Mesendoderm (in vitro differentiated cells): ENCODE measurements at regions not wholly inside any gene's neighbourhood (a gene's known extent, or its start where the extent isn't known, plus 50 kb on each side); places are given as distances from the start of the nearest gene placed in this dataset.

Experiments used
- DNase-seq: peaks from one replicate; pipeline ENCODE4 v3.0.0; 2013
- H2AK5ac ChIP-seq: 2 replicates; pipeline ENCODE4 v1.6.1; 2013; ENCODE audit warnings: low read length, inconsistent platforms
- H2BK120ac ChIP-seq: 2 replicates; pipeline ENCODE4 v1.6.1; 2013; ENCODE audit warnings: low read depth, mild to moderate bottlenecking, low read length, moderate library complexity, mixed read lengths
- H2BK15ac ChIP-seq: replicated peaks from 2 replicates; pipeline ENCODE4 v1.6.1; 2013; ENCODE audit warnings: low read depth, mild to moderate bottlenecking, moderate library complexity
- H2BK5ac ChIP-seq: 2 replicates; pipeline ENCODE4 v1.6.1; 2013; ENCODE audit warnings: low read length, inconsistent platforms
- H3K18ac ChIP-seq: 2 replicates; pipeline ENCODE4 v1.6.1; 2013; ENCODE audit warnings: mild to moderate bottlenecking, low read length, mixed read lengths
- H3K23ac ChIP-seq: one replicate; pipeline ENCODE4 v1.6.1; 2013; ENCODE audit warnings: low read length
- H3K27ac ChIP-seq: 2 replicates; pipeline ENCODE4 v1.5.1; 2013; ENCODE audit warnings: low read depth, mild to moderate bottlenecking, inconsistent platforms, low read length, moderate library complexity
- H3K27me3 ChIP-seq: 2 replicates; pipeline ENCODE4 v1.6.1; 2013; ENCODE audit warnings: low read length, control low read depth, mild to moderate bottlenecking, inconsistent platforms; ENCODE audit not compliant: insufficient read depth, poor library complexity
- H3K36me3 ChIP-seq: 2 replicates; pipeline ENCODE4 v1.6.1; 2013; ENCODE audit warnings: low read length, inconsistent platforms; ENCODE audit not compliant: control insufficient read depth, insufficient read depth
- H3K4ac ChIP-seq: one replicate; pipeline ENCODE4 v1.6.1; 2013; ENCODE audit warnings: low read depth, mild to moderate bottlenecking, low read length, moderate library complexity
- H3K4me1 ChIP-seq: 2 replicates; pipeline ENCODE4 v1.6.1; 2013; ENCODE audit warnings: low read depth, low read length, inconsistent platforms; ENCODE audit not compliant: control insufficient read depth
- H3K4me2 ChIP-seq: 2 replicates; pipeline ENCODE4 v1.6.1; 2013; ENCODE audit warnings: low read length
- H3K4me3 ChIP-seq: 2 replicates; pipeline ENCODE4 v1.5.1; 2013; ENCODE audit warnings: mild to moderate bottlenecking, low read length
- H3K56ac ChIP-seq: one replicate; pipeline ENCODE4 v1.6.1; 2013; ENCODE audit warnings: low read length
- H3K79me1 ChIP-seq: 2 replicates; pipeline ENCODE4 v1.6.1; 2013; ENCODE audit warnings: low read length, inconsistent platforms
- H3K79me2 ChIP-seq: 2 replicates; pipeline ENCODE4 v1.6.1; 2013; ENCODE audit warnings: mild to moderate bottlenecking, low read length; ENCODE audit not compliant: control insufficient read depth, insufficient read depth
- H3K9ac ChIP-seq: 2 replicates; pipeline ENCODE4 v1.6.1; 2013; ENCODE audit warnings: low read length, inconsistent platforms
- H4K5ac ChIP-seq: one replicate; pipeline ENCODE4 v1.6.1; 2013; ENCODE audit warnings: low read length
- H4K8ac ChIP-seq: one replicate; pipeline ENCODE4 v1.6.1; 2013; ENCODE audit warnings: low read depth, mild to moderate bottlenecking, control low read depth, low read length, moderate library complexity
- WGBS: extraction: QIAGEN DNeasy Blood & Tissue Kit; methylation state at CpG from one replicate; pipeline ENCODE4 v1.1.7; 2013; ENCODE audit warnings: low lambda C conversion rate, missing lambda C conversion rate; ENCODE audit not compliant: insufficient coverage; ENCODE audit errors: extremely low coverage; 5-methylcytosine and 5-hydroxymethylcytosine counted together

- no peak overlapping the region for H3K18ac ChIP-seq
- H2BK5ac ChIP-seq = no peak overlapping the region
- H3K4me1 ChIP-seq = peaks cover 2% of the 10 kb centered on the region
- DNase-seq = no peak
- no peak overlapping the region for H3K56ac ChIP-seq
- H3K79me2 ChIP-seq = no peaks in the 10 kb centered on the region
- no peak overlapping the region for H3K23ac ChIP-seq
- H3K79me1 ChIP-seq = no peaks in the 10 kb centered on the region
- no peak overlapping the region for H4K5ac ChIP-seq
- H3K36me3 ChIP-seq = no peaks in the 10 kb centered on the region
- no peak overlapping the region for H4K8ac ChIP-seq
- no peak overlapping the region for H3K27ac ChIP-seq
- no peak overlapping the region for H3K4me3 ChIP-seq
- no peak overlapping the region for H2AK5ac ChIP-seq
- H2BK120ac ChIP-seq = no peak overlapping the region
- H3K9ac ChIP-seq = no peak overlapping the region
- H3K4ac ChIP-seq = no peak overlapping the region
- no peaks in the 10 kb centered on the region for H3K27me3 ChIP-seq
- H3K4me2 ChIP-seq = no peak overlapping the region
- whole genome bisulfite sequencing = no CpG with 5 or more reads among the region's 3 CpGs
- H2BK15ac ChIP-seq = no peak overlapping the region
Observed at GRCh38 chr13:54627646-54628372, 1599.2 kb downstream of the OLFM4 start.

- Histone ChIP-seq H3K4ac (no peak overlapping the region), H3K23ac (no peak overlapping the region), H3K79me2 (no peaks in the 10 kb centered on the region), H2BK5ac (no peak overlapping the region), H4K5ac (no peak overlapping the region), H3K4me3 (no peak overlapping the region), H3K4me1 (peaks cover 2% of the 10 kb centered on the region), H3K27me3 (no peaks in the 10 kb centered on the region), H3K36me3 (no peaks in the 10 kb centered on the region), H3K9ac (no peak overlapping the region), H4K8ac (no peak overlapping the region), H3K4me2 (no peak overlapping the region), H2AK5ac (no peak overlapping the region), H3K56ac (no peak overlapping the region), H3K18ac (no peak overlapping the region), H2BK15ac (no peak overlapping the region), H3K27ac (no peak overlapping the region), H3K79me1 (no peaks in the 10 kb centered on the region), H2BK120ac (no peak overlapping the region)
- DNase-seq = no peak
- WGBS = no CpG with 5 or more reads among the region's 2 CpGs
Observed at GRCh38 chr13:54628383-54628782, 1599.8 kb downstream of the OLFM4 start.

- Histone ChIP-seq H3K4me1 (peaks cover 4% of the 10 kb centered on the region), H3K79me1 (no peaks in the 10 kb centered on the region), H4K8ac (no peak overlapping the region), H3K18ac (no peak overlapping the region), H2AK5ac (no peak overlapping the region), H2BK120ac (peak overlapping the region; percentile 61), H3K27me3 (no peaks in the 10 kb centered on the region), H4K5ac (no peak overlapping the region), H2BK15ac (no peak overlapping the region), H3K56ac (no peak overlapping the region), H3K36me3 (no peaks in the 10 kb centered on the region), H3K4me2 (no peak overlapping the region), H3K4me3 (no peak overlapping the region), H2BK5ac (no peak overlapping the region), H3K4ac (no peak overlapping the region), H3K79me2 (no peaks in the 10 kb centered on the region), H3K27ac (no peak overlapping the region), H3K23ac (no peak overlapping the region), H3K9ac (no peak overlapping the region)
- DNase-seq = no peak
- no CpG with 5 or more reads among the region's 5 CpGs for WGBS
Observed at GRCh38 chr13:54633456-54633855, 1604.8 kb downstream of the OLFM4 start.

GRCh38 chr13:54636231-54636630 lies 1607.6 kb downstream of the OLFM4 start:
- no peak overlapping the region for H3K23ac ChIP-seq
- no peak overlapping the region for H3K27ac ChIP-seq
- no peak overlapping the region for H4K5ac ChIP-seq
- peak overlapping the region; percentile 83 for H3K18ac ChIP-seq
- no peaks in the 10 kb centered on the region for H3K79me2 ChIP-seq
- H3K4me3 ChIP-seq = no peak overlapping the region
- H3K9ac ChIP-seq = no peak overlapping the region
- peak overlapping the region; percentile 36 for H3K4ac ChIP-seq
- H3K4me2 ChIP-seq = no peak overlapping the region
- no peaks in the 10 kb centered on the region for H3K79me1 ChIP-seq
- no peak overlapping the region for H2AK5ac ChIP-seq
- H3K56ac ChIP-seq = peak overlapping the region; percentile 17
- H2BK120ac ChIP-seq = peak overlapping the region; percentile 35
- H3K36me3 ChIP-seq = no peaks in the 10 kb centered on the region
- no peak overlapping the region for H4K8ac ChIP-seq
- H2BK5ac ChIP-seq = no peak overlapping the region
- no CpG with 5 or more reads among the region's 2 CpGs for WGBS
- H3K4me1 ChIP-seq = peaks cover 5% of the 10 kb centered on the region
- H2BK15ac ChIP-seq = no peak overlapping the region
- H3K27me3 ChIP-seq = no peaks in the 10 kb centered on the region
- peak; percentile 47 for DNase-seq

DNA sequence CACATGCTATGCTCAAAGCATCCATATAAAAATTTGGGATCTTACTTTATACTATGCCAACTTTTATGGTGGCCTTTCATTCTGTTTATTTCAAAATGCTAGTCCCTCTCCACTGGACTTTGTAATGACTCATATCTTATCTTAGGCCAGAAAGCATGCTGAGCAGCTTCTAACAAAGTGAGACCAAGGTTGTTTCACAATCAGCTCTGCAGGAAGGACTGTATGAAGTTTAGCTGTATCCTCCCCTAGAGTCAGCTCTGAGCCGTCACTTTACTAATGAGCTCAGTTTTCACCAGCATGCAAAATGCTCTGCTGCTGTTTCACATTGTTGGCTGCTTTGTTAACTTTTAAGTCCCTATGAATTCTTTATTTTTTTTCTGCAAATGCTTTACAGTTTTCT lies 1608.8 kb downstream of the OLFM4 start:
- no peak overlapping the region for H3K27ac ChIP-seq
- H3K9ac ChIP-seq = no peak overlapping the region
- no peak overlapping the region for H2AK5ac ChIP-seq
- peaks cover 5% of the 10 kb centered on the region for H3K4me1 ChIP-seq
- no peak overlapping the region for H3K4me3 ChIP-seq
- H2BK120ac ChIP-seq = no peak overlapping the region
- no peak overlapping the region for H3K18ac ChIP-seq
- H3K79me1 ChIP-seq = no peaks in the 10 kb centered on the region
- H3K56ac ChIP-seq = no peak overlapping the region
- H3K36me3 ChIP-seq = no peaks in the 10 kb centered on the region
- no peak overlapping the region for H4K5ac ChIP-seq
- no peak overlapping the region for H4K8ac ChIP-seq
- WGBS = no CpG with 5 or more reads among the region's 1 CpG
- DNase-seq = peak; percentile 97
- H3K27me3 ChIP-seq = no peaks in the 10 kb centered on the region
- no peak overlapping the region for H3K4me2 ChIP-seq
- no peak overlapping the region for H3K23ac ChIP-seq
- no peak overlapping the region for H2BK15ac ChIP-seq
- H2BK5ac ChIP-seq = no peak overlapping the region
- H3K4ac ChIP-seq = no peak overlapping the region
- no peaks in the 10 kb centered on the region for H3K79me2 ChIP-seq

DNA sequence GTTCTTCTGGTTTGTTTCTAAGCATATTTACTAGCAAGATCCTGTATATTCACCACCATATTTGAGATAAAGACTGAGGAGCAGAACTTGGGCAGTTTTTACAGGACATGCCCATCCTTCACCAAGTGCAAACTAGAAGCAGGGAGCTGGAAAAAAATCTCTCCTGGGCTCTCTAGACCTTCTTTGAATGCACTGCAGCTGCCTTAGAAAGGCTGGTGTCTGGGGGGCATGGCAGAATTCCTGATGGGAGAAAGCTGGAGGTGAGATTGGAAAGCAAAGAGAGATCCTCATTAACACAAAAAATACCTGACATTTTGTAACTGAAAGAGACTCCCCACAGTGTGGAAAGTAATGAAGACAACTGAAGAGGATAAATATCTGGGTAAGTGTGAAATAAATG lies 1612.1 kb downstream of the OLFM4 start:
- Histone ChIP-seq H3K23ac (no peak overlapping the region), H3K56ac (peak overlapping the region; percentile 26), H3K4ac (no peak overlapping the region), H3K79me1 (no peaks in the 10 kb centered on the region), H4K8ac (no peak overlapping the region), H4K5ac (no peak overlapping the region), H3K27ac (no peak overlapping the region), H3K27me3 (no peaks in the 10 kb centered on the region), H2BK120ac (no peak overlapping the region), H3K36me3 (no peaks in the 10 kb centered on the region), H3K4me1 (peaks cover 5% of the 10 kb centered on the region), H2BK15ac (no peak overlapping the region), H3K9ac (no peak overlapping the region), H3K79me2 (no peaks in the 10 kb centered on the region), H2AK5ac (no peak overlapping the region), H3K4me3 (no peak overlapping the region), H2BK5ac (no peak overlapping the region), H3K4me2 (no peak overlapping the region), H3K18ac (no peak overlapping the region)
- DNase-seq = no peak
